Panc1 (cell line): ENCODE measurements at regions not wholly inside any gene's neighbourhood (a gene's known extent, or its start where the extent isn't known, plus 50 kb on each side); places are given as distances from the start of the nearest gene placed in this dataset.

ENCODE experiments used
- ATAC-seq: fragments of 200-7000 bp; cut with Tn5 transposase; 2 replicates; pipeline ENCODE4 v1.9.1; 2020; ENCODE audit warnings: mild to moderate bottlenecking, moderate library complexity
- BruUV-seq: library from RNA; stranded (reverse); fragments of 400-500 nt; replicated peaks from 2 replicates; lab custom pipeline; 2021; lab: Mats Ljungman, UMichigan
- CTCF ChIA-PET: fragments of 300-600 bp; sonication (Branson Sonifier 250); formaldehyde crosslinking; loops from one replicate; lab custom pipeline; 2022; ENCODE audit warnings: antibody characterized with exemption; lab: Charles Lee
- POLR2A ChIA-PET: fragments of 300-600 bp; sonication (Branson Sonifier 250); formaldehyde crosslinking; loops from one replicate; lab custom pipeline; 2022; ENCODE audit warnings: antibody characterized with exemption; lab: Charles Lee
- DNase-seq: peaks from one replicate; pipeline ENCODE4 v3.0.0-alpha.2; 2010; ENCODE audit warnings: low read depth, low spot score
- H3K27ac ChIP-seq: 2 replicates; pipeline ENCODE4 v1.5.1; 2011; ENCODE audit warnings: mild to moderate bottlenecking, low read length, inconsistent platforms
- H3K27me3 ChIP-seq: fragments of 200-500 bp; sonication (Bioruptor generic); 2 replicates; pipeline ENCODE4 v1.6.0; 2014; ENCODE audit warnings: low read length, inconsistent platforms; ENCODE audit not compliant: control insufficient read depth, insufficient read depth
- H3K36me3 ChIP-seq: fragments of 200-500 bp; sonication (Bioruptor generic); 2 replicates; pipeline ENCODE4 v1.5.1; 2014; ENCODE audit warnings: inconsistent platforms, mild to moderate bottlenecking, low read length, moderate library complexity; ENCODE audit not compliant: control insufficient read depth, insufficient read depth
- H3K4me1 ChIP-seq: 2 replicates; pipeline ENCODE4 v1.5.1; 2011; ENCODE audit warnings: inconsistent platforms, mild to moderate bottlenecking, low read length, moderate library complexity; ENCODE audit not compliant: control insufficient read depth, insufficient read depth
- H3K4me3 ChIP-seq, 2 experiments: 2 replicates each; pipeline ENCODE4 v1.5.1; 2011 to 2012; ENCODE audit warnings: low read depth in 2 of 2, low read length in 2 of 2, mild to moderate bottlenecking in 2 of 2, inconsistent platforms in 1 of 2, moderate library complexity in 1 of 2
- H3K9me3 ChIP-seq: fragments of 200-500 bp; sonication (Bioruptor generic); 2 replicates; pipeline ENCODE4 v1.5.1; 2014; ENCODE audit warnings: low read depth, mild to moderate bottlenecking, inconsistent platforms, low read length, moderate library complexity; ENCODE audit not compliant: control insufficient read depth, insufficient read depth
- CTCF ChIP-seq: fragments of 450-650 bp; IDR thresholded peaks from 2 replicates; pipeline ENCODE4 v1.5.1; 2017; ENCODE audit warnings: mild to moderate bottlenecking
- POLR2AphosphoS5 ChIP-seq: IDR thresholded peaks from 2 replicates; pipeline ENCODE4 v1.6.1; 2012; ENCODE audit warnings: mild to moderate bottlenecking, low read depth, low read length, moderate library complexity
- REST ChIP-seq, 2 experiments: IDR thresholded peaks; 2 replicates each; pipeline ENCODE4 v1.6.1; 2011 to 2012; ENCODE audit warnings: low read depth in 2 of 2, control low read depth in 1 of 2, low read length in 1 of 2, mild to moderate bottlenecking in 1 of 2, moderate library complexity in 1 of 2; ENCODE audit not compliant: insufficient read depth in 1 of 2
- SIN3A ChIP-seq: IDR thresholded peaks from 2 replicates; pipeline ENCODE4 v1.6.1; 2012; ENCODE audit warnings: low read depth, mild to moderate bottlenecking, low read length, moderate library complexity, borderline replicate concordance; ENCODE audit not compliant: insufficient read depth
- TCF7L2 ChIP-seq: IDR thresholded peaks from 2 replicates; pipeline ENCODE4 v1.6.1; 2011; ENCODE audit warnings: mild to moderate bottlenecking, low read depth, low read length, inconsistent platforms
- in situ Hi-C: cut with HindIII; loops from 2 replicates; pipeline ENCODE4 v1.10.0; 2016; ENCODE audit warnings: low sequenced_read_pairs, low pct_unique_long_range_greater_than_20kb
- intact Hi-C: fragments of 100-400 bp; cut with micrococcal nuclease; formaldehyde crosslinking; loops from one replicate; pipeline ENCODE4 v1.10.0; 2022; ENCODE audit not compliant: unreplicated experiment

GRCh38 chr1:195569934-195570333, 1038.3 kb downstream of the KCNT2 start:
- ChIA-PET CTCF (no interaction called here), POLR2A (no interaction called here)
- Histone ChIP-seq H3K4me3 (no peak overlapping the region), H3K36me3 (no peaks in the 10 kb centered on the region), H3K9me3 (no peaks in the 10 kb centered on the region), H3K27me3 (no peaks in the 10 kb centered on the region), H3K4me1 (no peaks in the 10 kb centered on the region), H3K27ac (no peak overlapping the region)
- DNase-seq = no peak
- no peak for ATAC-seq
- BruUV-seq = no TSS peak
- no peak for TF ChIP-seq REST (IDR thresholded peaks at IDR 0.05; ENCODE audit: insufficient read depth in 1 of 2, low read depth in 2 of 2, low read length in 1 of 2)
- TF ChIP-seq TCF7L2 = no peak
- in situ Hi-C loops (no loop called here), intact Hi-C loops (no loop called here)

GRCh38 chr1:195568389-195568788, 1039.9 kb downstream of the KCNT2 start:
- no peak overlapping the region for H3K27ac ChIP-seq
- in situ Hi-C loops (no loop called here), intact Hi-C loops (no loop called here)
- POLR2A ChIA-PET = no interaction called here
- H3K36me3 ChIP-seq = no peaks in the 10 kb centered on the region
- no peaks in the 10 kb centered on the region for H3K9me3 ChIP-seq
- no TSS peak for BruUV-seq
- TF ChIP-seq POLR2AphosphoS5 = no peak
- no peak for TF ChIP-seq TCF7L2
- no peak for TF ChIP-seq CTCF
- no peak for TF ChIP-seq REST (IDR thresholded peaks at IDR 0.05; ENCODE audit: insufficient read depth in 1 of 2, low read depth in 2 of 2, low read length in 1 of 2)
- TF ChIP-seq SIN3A = no peak
- ATAC-seq = no peak
- no peak overlapping the region for H3K4me3 ChIP-seq
- CTCF ChIA-PET = no interaction called here
- DNase-seq = no peak
- no peaks in the 10 kb centered on the region for H3K4me1 ChIP-seq
- H3K27me3 ChIP-seq = no peaks in the 10 kb centered on the region
